Stromal cell of bone marrow (primary cell): ENCODE measurements at regions not wholly inside any gene's neighbourhood (a gene's known extent, or its start where the extent isn't known, plus 50 kb on each side); places are given as distances from the start of the nearest gene placed in this dataset.

Experiments used
- DNase-seq: peaks from one replicate; pipeline ENCODE4 v3.0.0-alpha.2; 2012; ENCODE audit warnings: low read depth

DNA sequence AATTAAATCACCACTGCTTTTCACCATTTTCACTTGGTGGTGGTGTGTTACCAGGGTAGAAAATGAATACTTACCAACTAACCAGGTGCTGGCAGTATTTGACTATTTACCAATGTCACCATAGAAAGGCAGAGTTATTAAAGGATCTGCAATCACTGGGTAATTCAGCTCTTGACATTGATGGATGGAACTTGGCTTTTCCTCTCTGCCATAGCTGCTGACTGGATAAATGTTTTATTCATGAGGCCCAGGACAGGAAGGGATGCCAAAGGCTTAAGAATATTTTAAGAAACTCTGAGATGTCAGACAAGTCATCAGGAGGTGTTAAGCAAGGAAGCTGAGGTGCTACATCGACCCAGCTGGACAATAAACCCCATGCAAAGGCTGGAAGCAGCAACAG, 495.5 kb upstream of the CFAP20DC start:
- DNase-seq = no peak

GRCh38 chr3:59542276-59542675, 492.5 kb upstream of the CFAP20DC start:
- no peak for DNase-seq

GRCh38 chr3:59540696-59541095, 490.9 kb upstream of the CFAP20DC start:
- no peak for DNase-seq

DNA sequence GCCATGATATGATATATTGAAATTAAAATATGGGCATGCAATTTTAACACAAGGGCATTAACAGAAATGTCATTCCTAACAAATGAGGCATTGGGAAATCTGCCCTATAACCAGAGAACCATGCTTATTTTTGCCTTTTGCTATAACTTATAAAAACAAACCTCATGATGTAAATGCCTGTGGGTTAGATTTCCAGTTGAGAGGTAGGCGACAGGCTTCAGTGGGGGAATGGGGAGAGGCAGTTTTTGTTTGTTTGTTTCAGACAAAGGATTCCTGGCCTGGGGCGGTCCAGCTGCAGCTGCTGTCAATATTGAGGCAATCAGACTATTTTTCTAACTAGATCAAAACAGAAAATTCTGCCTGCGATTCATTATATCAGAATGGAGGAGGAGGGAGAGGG, 490.4 kb upstream of the CFAP20DC start:
- no peak for DNase-seq

GRCh38 chr3:59538753-59539432, 489.1 kb upstream of the CFAP20DC start:
- no peak for DNase-seq

DNA sequence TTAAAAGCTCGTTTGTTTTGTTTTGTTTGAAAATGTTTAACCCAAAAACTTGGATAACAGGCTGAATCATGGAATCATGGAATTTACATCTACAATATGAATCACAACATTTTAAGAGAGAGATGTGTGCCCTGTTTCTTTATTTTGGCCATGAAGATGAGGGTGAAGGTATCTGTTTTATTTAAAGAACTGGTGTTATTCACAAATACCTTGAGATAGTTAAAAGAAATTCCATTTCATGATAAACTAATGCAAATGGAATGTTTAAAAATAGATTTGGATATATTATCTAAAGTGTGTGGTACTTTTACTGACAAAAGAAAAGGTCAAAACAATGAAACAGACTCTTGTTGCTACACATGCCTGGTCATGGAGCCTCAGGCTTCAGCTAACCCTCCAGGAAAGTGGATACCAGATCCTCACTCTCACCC, 486.0 kb upstream of the CFAP20DC start:
- no peak for DNase-seq

DNA sequence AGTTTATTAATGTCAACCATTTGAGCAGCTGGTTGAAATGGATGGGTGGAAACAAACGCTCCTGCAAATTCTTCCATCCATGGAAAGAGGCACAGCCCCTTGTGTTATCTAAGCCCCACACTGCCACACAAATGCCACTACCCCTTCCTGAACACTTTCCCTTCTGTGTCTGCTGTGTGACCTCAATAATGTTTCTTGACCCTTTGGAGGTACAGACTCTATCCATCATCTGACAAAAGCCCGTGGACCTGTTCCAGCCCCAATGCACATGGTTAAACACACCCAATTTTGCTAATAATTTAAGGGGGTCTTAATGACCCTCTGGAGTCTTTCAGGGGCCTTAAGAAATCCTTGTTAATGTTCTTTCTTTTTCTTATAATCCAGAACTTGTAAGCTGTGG, 482.2 kb upstream of the CFAP20DC start:
- DNase-seq = no peak

DNA sequence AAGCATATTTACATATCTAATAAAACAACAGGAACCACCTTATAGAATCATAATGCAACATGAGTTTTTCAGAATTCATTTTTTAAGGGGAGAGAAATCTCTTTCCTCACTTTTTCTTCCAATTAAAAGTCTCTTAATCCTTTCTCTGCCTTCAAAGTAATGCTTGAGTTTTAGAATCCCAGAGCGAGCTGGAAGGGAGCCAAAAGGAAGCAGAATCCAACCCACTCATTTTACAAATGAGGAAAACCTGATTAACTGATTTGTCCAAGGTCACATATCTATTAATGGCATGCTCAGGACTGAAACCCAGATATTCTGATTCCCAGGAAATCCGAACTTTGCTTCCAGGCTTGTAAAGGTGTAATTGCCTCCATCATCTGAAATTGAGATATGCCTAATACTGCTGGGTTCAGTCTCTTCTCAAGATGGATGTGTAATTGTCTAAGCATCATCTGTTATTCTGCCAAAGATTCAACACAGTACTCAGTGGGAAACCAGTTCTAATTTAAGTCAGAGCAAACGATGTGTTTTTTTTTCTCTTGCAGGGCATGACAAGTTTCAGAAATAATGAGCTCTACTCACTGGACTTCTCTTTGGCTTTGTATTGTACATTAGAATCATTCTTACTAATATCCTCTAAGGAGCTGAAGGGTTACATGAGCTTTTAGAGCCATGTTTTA, 481.4 kb upstream of the CFAP20DC start:
- peak; percentile 47 for DNase-seq

DNA sequence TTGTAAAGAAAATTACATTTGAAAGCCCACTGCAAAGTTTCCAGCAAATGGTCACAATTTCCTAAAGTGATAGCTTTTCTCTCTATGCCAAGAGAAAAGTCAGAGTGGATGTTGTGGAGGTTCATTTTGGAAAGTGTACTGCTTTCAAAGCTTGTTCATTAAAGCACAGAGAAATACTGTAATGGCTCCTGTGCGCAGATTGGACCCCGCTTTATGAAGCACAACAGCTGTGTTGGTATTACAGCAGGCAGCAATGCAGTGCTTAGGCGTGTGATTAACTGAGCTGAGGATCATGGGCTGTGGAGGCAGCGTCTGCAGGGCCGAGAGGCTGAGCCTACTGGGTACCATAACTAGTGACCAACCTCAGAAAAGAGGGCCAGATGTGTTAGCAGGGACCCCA, 478.4 kb upstream of the CFAP20DC start:
- no peak for DNase-seq

GRCh38 chr3:59527493-59527892, 477.7 kb upstream of the CFAP20DC start:
- DNase-seq = no peak

DNA sequence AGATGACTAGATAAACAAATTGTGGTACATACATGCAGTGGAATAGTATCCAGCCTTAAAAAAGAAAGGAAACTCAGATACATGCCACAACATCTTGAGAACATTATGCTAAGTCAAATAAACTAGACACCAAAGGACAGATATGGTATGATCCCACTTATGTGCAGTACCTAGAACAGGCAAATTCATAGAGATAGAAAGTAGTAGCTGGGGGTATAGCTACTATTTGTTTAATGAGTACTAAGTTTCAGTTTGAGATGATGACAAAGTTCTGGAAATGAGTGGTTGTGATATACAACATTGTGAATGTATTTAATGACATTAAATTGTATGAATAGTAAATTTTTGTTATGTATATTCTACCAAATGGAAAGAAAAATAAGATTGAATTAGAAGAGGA, 477.2 kb upstream of the CFAP20DC start:
- no peak for DNase-seq

GRCh38 chr3:59522550-59522949, 472.7 kb upstream of the CFAP20DC start:
- no peak for DNase-seq

DNA sequence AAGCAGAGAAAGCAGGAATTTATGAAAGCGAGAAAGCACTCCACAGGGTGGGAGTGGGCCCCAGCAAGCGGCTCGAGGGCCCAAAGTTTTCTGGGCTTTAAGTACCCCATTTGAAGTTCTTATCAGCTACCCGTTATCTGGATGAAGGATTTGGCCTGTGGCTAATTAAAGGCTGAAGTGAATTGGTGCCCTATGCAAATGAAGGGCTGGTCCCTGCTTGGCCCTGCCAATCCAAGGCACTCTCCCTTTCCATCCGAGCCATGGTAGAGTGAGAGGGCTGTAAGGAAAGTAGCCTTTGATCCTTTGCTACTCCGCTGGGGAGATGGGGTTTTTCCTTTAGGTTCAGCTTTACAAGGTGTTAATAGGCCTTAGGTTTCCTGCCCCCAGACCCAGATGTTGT, 469.3 kb upstream of the CFAP20DC start:
- no peak for DNase-seq

DNA sequence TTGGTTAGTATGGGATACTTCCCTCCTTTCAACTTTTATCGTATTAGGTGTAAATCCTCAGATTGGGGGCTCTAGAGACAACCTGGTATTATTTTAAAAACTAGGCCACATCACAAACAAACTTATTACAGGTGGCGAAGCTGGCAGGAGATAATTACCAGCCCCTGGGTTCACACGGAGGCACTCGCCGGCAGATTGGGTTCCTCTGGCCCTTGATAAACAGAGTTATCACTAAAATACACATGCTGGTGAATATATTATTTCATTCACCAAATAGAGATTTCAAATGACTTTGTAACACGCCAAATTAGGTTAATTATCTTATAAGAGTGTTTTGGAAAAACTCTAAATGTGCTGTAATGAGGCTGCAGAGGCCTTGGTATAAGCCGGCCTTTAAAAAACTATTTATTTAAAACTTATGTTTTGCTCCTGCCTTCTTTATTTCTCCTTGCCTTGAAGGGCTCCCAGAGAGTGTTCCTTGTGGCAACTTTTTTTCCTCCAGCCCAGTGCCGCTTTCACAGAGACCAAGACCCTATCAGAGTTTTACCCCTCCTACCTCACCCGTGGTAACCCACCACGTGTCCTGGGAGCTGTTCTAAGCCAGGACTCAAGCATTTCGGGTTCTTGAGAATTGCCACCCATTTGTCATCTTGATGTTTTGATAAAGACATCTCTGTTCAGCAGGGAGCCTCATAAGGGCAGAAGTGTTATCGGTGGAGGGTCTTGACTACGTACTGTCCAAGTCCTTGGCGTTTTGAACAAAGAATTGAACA, 468.6 kb upstream of the CFAP20DC start:
- no peak for DNase-seq

- no peak for DNase-seq
Measured at GRCh38 chr3:59517388-59517787, 467.6 kb upstream of the CFAP20DC start.

GRCh38 chr3:59515966-59516365, 466.1 kb upstream of the CFAP20DC start:
- DNase-seq = no peak

DNA sequence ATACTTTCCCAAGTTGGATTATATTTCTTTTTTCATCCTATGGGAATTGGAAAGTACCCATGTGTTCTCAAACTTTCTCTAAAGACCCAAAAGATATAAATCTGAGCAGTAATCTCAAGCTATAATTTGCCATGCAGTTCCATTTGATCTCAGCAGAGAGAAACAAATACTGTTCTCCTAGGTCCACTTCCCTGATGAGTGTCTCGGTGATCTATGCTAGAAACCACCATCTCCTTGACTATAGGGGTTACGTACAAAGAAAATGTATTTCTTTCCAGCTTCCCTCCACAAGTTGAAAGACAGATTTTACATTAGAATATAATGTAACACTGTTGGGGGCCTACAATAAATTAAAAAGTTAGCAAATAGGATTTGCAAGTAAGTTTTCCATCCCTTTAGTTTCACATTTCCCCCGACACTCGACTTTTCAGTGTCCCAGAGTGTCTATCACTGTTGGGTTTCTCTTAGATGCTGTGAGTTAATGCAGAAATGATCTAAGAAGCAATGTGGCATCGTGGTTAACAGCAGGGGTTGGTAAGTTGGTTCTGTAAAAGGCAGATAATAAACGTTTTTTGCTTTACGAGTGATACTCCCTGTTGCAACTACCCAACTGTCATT, 465.1 kb upstream of the CFAP20DC start:
- no peak for DNase-seq

DNA sequence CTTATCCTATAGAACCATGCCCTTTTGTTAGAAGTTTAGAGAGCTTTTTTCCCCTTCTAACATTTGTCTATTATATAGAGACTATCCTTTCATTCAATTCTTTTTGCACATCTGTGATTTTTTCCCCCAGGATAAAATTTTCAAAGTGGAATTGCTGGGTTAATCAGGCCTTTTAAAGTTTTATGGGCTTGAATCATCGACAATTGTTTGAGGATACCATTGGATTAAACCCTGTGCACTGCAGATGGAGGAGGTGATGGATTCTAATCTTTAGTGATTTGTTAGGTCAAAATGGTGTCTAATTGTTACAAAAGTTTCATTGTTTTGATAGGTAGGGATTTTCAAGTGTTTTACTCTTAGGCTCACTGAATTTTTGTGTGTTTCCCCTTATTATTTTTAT, 463.7 kb upstream of the CFAP20DC start:
- no peak for DNase-seq

- no peak for DNase-seq
Measured at GRCh38 chr3:59512066-59512465, 462.2 kb upstream of the CFAP20DC start.

DNA sequence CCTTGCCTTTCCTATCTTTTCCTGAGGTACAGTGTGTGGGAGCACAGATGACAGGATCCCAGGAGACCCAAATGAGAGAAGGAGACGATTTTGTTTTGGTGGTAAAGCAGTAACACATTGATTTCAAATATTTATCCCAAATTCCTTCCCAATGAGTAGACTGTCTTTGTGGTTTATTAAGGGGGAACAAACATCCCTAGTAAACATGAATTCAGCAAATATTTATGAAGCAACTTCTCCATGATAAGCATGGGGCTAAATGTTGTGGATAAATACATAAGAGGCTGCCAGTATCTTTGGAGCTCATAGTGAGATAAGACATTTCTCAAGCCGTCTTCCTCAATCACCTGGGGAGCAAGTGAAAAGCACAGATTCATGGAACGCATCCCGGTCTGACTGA, 460.8 kb upstream of the CFAP20DC start:
- DNase-seq = no peak

DNA sequence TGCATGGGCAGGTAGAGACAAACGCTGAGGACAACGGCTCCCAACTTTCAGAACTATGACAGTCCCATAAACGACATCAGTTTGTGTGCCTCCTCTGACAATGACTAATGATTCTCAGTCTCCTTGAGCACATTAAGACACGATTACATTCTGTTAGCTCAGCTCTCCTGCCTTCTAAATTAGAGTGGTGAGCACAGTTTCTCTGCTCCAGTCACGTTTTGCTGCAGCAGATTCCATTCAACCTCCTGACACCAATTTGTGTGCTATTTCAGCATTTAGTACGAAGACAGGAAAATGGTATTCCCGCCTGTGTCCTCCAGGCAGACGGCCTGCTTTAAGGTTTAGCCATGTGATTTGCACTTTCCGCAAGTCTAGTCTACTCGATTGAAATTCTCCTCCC, 458.4 kb upstream of the CFAP20DC start:
- DNase-seq = no peak

- DNase-seq = no peak
Measured at GRCh38 chr3:59506191-59506590, 456.4 kb upstream of the CFAP20DC start.

- DNase-seq = no peak
Measured at GRCh38 chr3:59503441-59503840, 453.6 kb upstream of the CFAP20DC start.
